GM19023 (cell line): ENCODE measurements at regions not wholly inside any gene's neighbourhood (a gene's known extent, or its start where the extent isn't known, plus 50 kb on each side); places are given as distances from the start of the nearest gene placed in this dataset.
"Not testable (repeated sequence)": the region's sequence is repeated elsewhere in the genome, so short reads cannot be mapped to it uniquely, and the experiment has no call there.

Experiments used
- ATAC-seq: cut with Tn5 transposase; IDR thresholded peaks from one replicate; pipeline ENCODE4 v1.9.1; 2021; ENCODE audit warnings: mild to moderate bottlenecking, moderate library complexity; ENCODE audit not compliant: unreplicated experiment

DNA sequence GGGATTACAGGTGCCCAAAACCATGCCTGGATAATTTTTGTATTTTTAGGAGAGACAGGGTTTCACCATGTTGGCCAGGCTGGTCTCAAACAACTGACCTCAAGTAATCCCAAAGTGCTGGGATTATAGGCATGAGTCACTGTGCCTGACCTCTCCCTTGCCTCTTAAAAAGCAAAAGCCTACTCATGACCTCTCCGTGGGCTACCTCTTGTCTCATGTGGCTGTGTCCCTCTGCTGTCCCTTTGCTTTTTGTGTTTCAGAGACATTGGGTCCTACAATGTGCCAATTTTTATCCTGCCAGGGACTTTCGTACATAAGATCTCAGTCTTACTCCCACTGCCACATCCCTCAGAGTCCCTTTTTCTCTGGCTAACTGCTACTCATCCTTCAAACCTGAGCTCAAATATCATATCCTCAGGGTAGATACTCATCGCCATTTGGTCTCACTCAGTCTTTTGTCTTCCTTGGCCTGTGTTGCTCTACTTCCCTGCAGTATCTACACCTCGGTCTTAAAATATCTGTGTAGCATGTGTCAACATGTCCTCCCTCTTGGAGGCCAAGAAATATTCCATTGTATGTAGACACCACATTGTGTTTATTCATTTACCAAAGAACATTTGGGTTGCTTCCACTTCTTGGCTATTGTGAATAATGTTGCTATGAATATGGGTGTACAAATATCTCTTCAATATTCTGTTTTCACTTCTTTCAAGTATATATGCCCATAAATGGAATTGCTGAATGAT, 465.0 kb upstream of the KLF6 start:
- no peak for ATAC-seq

GRCh38 chr10:4247379-4247778, 462.4 kb upstream of the KLF6 start:
- ATAC-seq, result no peak

GRCh38 chr10:4246881-4247358, 461.9 kb upstream of the KLF6 start:
- ATAC-seq, result no peak

GRCh38 chr10:4243651-4244050, 458.6 kb upstream of the KLF6 start:
- no peak for ATAC-seq

DNA sequence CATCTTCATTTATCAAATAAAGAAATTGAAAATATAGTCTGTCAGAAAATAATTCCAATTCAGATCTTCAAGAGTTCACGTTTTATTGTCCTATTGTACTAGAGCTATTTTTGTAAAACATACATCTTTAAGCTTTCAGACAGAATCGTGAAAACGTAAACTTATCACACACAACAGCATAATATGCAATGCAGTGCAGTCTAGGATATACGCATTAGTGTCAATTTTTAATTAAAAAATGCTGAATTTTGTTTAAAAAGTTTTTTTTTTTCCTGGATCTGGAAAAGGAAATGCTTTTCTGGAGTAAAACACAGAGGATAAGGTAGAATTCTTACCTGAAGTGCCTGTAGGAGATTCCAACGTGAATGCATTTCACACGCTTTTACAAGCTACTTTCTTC, 458.2 kb upstream of the KLF6 start:
- no peak for ATAC-seq

DNA sequence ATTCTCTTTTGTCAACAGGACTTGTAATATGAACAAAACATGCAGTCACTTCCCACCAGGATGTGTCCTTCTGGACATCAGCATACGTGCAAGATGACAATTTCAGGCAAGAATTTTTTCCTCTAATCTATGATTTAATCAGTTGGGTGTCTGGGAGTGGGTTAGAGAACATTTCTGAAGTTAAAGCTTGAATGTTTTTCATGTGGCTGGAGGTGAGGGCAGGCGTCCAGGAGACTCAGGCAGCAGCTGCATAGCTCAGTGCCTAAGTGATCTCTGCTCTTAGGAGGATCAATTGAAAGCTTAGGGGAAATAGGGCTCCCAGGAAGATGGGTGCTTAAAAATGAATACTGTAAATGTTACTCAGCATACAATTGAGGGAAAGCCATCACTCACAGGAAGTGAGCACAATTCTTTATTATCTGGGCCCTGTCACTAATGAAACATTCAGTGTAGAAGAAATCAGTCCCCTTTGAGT, 457.6 kb upstream of the KLF6 start:
- no peak for ATAC-seq

GRCh38 chr10:4241724-4242345, 456.8 kb upstream of the KLF6 start:
- ATAC-seq, result no peak

GRCh38 chr10:4240608-4241197, 455.7 kb upstream of the KLF6 start:
- ATAC-seq, result no peak

DNA sequence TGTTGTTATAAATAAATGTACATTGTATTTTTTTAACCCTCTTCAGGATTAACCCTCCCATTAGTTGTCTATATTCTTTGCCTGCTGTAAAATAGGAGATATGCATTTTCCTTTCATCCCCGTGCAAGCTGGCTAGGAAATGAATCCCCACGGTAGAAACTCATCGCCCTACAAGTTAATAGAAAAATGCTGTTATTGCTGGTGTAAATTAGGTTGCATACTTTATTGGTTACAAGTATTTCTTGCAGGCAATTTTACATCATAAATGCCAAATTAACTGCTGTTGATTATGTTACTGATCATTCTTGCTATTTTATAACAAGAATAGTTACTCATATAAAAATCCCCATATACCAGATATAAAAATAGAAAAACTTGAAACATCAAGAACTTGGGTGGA, 454.2 kb upstream of the KLF6 start:
- no peak for ATAC-seq

DNA sequence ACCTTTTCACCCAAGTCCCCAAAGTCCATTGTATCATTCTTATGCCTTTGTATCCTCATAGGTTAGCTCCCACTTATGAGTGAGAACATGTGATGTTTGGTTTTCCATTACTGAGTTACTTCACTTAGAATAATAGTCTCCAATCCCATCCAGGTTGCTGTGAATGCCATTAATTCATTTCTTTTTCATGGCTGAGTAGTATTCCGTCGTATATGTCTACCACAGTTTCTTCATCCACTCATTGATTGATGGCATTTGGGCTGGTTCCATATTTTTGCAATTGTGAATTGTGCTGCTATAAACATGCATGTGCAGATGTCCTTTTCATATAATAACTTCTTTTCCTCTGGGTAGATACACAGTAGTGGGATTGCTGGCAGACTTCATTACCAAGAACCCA, 451.9 kb upstream of the KLF6 start:
- not testable (repeated sequence) for ATAC-seq

GRCh38 chr10:4234661-4235060, 449.7 kb upstream of the KLF6 start:
- no peak for ATAC-seq

DNA sequence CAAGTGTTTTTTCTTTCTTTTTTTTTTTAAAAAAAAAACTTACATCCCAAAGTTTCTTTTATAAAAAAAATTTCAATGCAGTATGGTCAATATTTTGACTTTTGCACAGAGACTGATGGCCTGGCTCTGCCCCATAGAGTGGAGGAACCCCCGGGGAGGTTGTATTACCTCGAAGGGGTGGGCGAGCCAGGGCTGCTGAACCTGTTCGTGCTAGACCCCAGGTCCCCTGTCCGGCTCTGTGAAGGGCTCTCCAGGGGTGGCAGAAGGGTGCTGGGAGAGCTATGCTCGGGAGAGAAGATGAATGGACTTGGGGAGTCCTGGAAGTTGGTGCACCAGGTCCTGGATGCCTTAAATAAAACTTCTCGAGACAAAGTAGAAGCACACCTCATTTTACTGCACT, 446.4 kb upstream of the KLF6 start:
- ATAC-seq, result no peak

DNA sequence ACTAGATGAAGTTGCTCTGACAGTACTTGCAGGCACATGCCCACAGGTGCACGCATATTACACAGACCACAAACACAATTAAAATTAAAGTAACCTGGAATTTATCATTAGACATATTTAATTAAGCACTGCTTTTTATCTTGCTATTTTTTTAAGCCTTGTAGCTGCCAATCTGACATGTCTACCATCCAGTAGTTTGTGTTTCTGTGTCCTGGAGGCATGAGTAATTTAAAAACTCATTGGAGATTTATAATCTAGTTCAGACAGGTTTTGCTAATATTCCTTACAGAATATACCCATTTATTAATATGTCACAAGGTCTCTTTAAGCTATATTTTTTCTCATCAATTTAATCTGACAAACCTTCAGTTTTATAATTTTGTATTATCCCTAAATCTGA, 445.0 kb upstream of the KLF6 start:
- ATAC-seq, result no peak

- no peak for ATAC-seq
These were observed 444.1 kb upstream of the KLF6 start for GRCh38 chr10:4229106-4229505.

GRCh38 chr10:4227586-4227985, 442.6 kb upstream of the KLF6 start:
- ATAC-seq, result no peak

DNA sequence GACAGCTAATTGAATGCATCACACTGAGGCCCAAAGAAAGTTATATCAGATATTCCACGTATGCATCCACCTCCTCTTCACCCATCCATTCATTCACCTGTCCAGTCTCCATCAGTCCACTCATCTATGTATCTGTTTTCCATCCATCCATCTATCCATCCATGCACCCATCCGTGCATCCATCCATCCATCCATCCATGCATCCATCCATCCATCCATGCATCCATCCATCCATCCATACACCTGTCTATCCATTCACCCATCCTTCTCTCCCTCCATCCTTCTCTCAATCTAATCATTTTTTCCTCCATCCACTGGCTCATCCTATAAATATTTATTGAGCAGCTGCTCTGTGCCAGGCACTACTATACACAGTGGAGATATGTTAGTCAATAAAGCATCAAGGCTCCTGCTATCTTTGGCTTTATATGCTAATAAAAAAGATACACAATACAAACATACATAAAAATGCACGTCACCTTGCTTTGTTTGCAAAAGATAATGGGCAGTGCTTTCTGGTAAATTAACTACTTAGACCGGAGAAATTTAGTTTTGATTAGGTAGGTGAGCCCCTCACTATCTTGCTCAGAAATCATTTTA, 442.0 kb upstream of the KLF6 start:
- ATAC-seq, result no peak

- no peak for ATAC-seq
These were observed 439.2 kb upstream of the KLF6 start for GRCh38 chr10:4224178-4224577.

- ATAC-seq, result not testable (repeated sequence)
These were observed 436.3 kb upstream of the KLF6 start for GRCh38 chr10:4221310-4221709.

- ATAC-seq, result no peak
These were observed 434.9 kb upstream of the KLF6 start for GRCh38 chr10:4219901-4220300.

- ATAC-seq, result no peak
These were observed 432.6 kb upstream of the KLF6 start for GRCh38 chr10:4217653-4218052.

DNA sequence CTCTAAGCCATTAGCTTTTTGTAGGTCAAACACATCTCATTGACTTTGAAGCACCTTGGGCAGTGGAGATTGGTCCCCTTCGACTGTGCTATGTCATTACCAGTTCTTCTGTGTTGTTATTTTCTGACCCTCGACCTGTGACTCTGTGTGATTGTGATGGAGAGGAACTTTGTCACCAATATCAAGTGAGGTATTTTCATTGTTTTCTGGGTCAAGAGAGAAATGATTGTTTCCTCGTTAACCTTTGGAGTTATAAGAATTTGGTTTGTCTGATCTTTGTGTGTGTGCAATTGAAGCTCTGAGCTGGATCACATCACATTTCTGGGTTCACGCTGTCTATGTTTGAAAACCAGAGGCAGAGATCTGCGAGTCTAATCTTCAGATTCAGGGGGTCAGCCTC, 432.2 kb upstream of the KLF6 start:
- no peak for ATAC-seq

GRCh38 chr10:4216726-4217125, 431.7 kb upstream of the KLF6 start:
- ATAC-seq, result no peak
